NOMO-1 treated with dmso at 0.1 percent for 144 hours (cell line): ENCODE measurements at regions not wholly inside any gene's neighbourhood (a gene's known extent, or its start where the extent isn't known, plus 50 kb on each side); places are given as distances from the start of the nearest gene placed in this dataset.

Source experiments
- DNase-seq: peaks from one replicate; lab custom pipeline; 2025; ENCODE audit not compliant: unreplicated experiment; lab: John Stamatoyannopoulos, UW

GRCh38 chr2:134136731-134137130 is 117.1 kb upstream of the MGAT5 start:
- no peak for DNase-seq

GRCh38 chr2:134137182-134137611 is 116.7 kb upstream of the MGAT5 start:
- no peak for DNase-seq

GRCh38 chr2:134138115-134138514 is 115.8 kb upstream of the MGAT5 start:
- DNase-seq: no peak

- DNase-seq: no peak
Observed at GRCh38 chr2:134139611-134140010, 114.3 kb upstream of the MGAT5 start.

- DNase-seq: no peak
Observed at GRCh38 chr2:134140251-134140661, 113.6 kb upstream of the MGAT5 start.

- DNase-seq: no peak
Observed at GRCh38 chr2:134141598-134142340, 112.1 kb upstream of the MGAT5 start.

GRCh38 chr2:134142341-134142738 is 111.5 kb upstream of the MGAT5 start:
- DNase-seq: no peak

GRCh38 chr2:134142903-134143302 is 111.0 kb upstream of the MGAT5 start:
- DNase-seq: no peak

- no peak for DNase-seq
Observed at GRCh38 chr2:134143568-134143967, 110.3 kb upstream of the MGAT5 start.

GRCh38 chr2:134144081-134144596 is 109.7 kb upstream of the MGAT5 start:
- DNase-seq: no peak

GRCh38 chr2:134144651-134145050 is 109.2 kb upstream of the MGAT5 start:
- no peak for DNase-seq

- DNase-seq: no peak
Observed at GRCh38 chr2:134145519-134145918, 108.4 kb upstream of the MGAT5 start.

- DNase-seq: no peak
Observed at GRCh38 chr2:134146161-134146560, 107.7 kb upstream of the MGAT5 start.

- no peak for DNase-seq
Observed at GRCh38 chr2:134146620-134147019, 107.3 kb upstream of the MGAT5 start.

- no peak for DNase-seq
Observed at GRCh38 chr2:134148172-134148571, 105.7 kb upstream of the MGAT5 start.

GRCh38 chr2:134148843-134149472 is 104.9 kb upstream of the MGAT5 start:
- DNase-seq: no peak

GRCh38 chr2:134149904-134150303 is 104.0 kb upstream of the MGAT5 start:
- no peak for DNase-seq

- no peak for DNase-seq
Observed at GRCh38 chr2:134150760-134151159, 103.1 kb upstream of the MGAT5 start.

- no peak for DNase-seq
Observed at GRCh38 chr2:134152045-134153010, 101.5 kb upstream of the MGAT5 start.

- no peak for DNase-seq
Observed at GRCh38 chr2:134153294-134153880, 100.5 kb upstream of the MGAT5 start.

GRCh38 chr2:134154246-134154645 is 99.6 kb upstream of the MGAT5 start:
- no peak for DNase-seq
